Cardiac muscle cell (in vitro differentiated cells and primary cell): ENCODE measurements at regions not wholly inside any gene's neighbourhood (a gene's known extent, or its start where the extent isn't known, plus 50 kb on each side); places are given as distances from the start of the nearest gene placed in this dataset.
"Not testable (repeated sequence)": the region's sequence is repeated elsewhere in the genome, so short reads cannot be mapped to it uniquely, and the experiment has no call there.

Experiments
- DNase-seq, 2 donors: peaks; one replicate each; pipeline versions ENCODE4 v3.0.0 to v3.0.0-alpha.2; 2010 to 2017; ENCODE audit warnings: low read depth in 1 of 2, low spot score in 1 of 2
- H3K27ac ChIP-seq: fragments of 200-600 bp; sonication (generic); 2 replicates; pipeline ENCODE4 v1.5.1; 2016
- H3K27me3 ChIP-seq: fragments of 200-600 bp; sonication (generic); 2 replicates; pipeline ENCODE4 v1.6.0; 2016; ENCODE audit warnings: control low read depth
- H3K36me3 ChIP-seq: fragments of 200-600 bp; sonication (generic); 2 replicates; pipeline ENCODE4 v1.5.1; 2016; ENCODE audit warnings: control low read depth
- H3K4me1 ChIP-seq: fragments of 200-600 bp; sonication (generic); 2 replicates; pipeline ENCODE4 v1.8.1; 2017; ENCODE audit warnings: low read depth, mild to moderate bottlenecking, mixed run types
- H3K4me3 ChIP-seq: fragments of 200-600 bp; sonication (generic); 2 replicates; pipeline ENCODE4 v1.5.1; 2016; ENCODE audit warnings: mild to moderate bottlenecking
- H3K9me3 ChIP-seq: fragments of 200-600 bp; sonication (generic); 2 replicates; pipeline ENCODE4 v1.5.1; 2017; ENCODE audit warnings: low read depth, mild to moderate bottlenecking, control low read depth
- TF ChIP-seq, protein P1 (sequence below): IDR thresholded peaks from 2 replicates; pipeline ENCODE4 v1.5.1; 2012; ENCODE audit warnings: low read depth, mild to moderate bottlenecking, low read length

DNA sequence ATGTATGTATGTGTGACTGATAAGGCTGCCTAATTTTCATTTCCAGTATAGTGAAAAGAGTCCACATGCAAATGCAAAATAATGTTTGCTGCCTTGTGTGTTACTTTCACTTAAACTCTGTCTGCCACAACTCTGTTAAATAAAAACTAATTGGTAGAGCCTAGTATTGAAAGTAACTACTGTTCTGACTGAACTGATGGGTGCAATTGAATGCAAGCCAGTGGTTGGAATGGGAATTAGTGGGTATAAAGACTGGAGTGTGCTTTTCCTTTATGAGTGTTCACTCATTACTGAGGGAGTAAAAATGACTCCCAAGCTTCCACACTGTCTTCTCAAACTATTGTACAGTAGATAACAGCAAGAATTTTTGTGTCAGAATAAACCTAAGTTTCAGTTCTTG is 571.0 kb downstream of the TMTC2 start:
- Histone ChIP-seq H3K27me3 (no peaks in the 10 kb centered on the region), H3K4me3 (no peak overlapping the region), H3K36me3 (no peaks in the 10 kb centered on the region), H3K9me3 (no peaks in the 10 kb centered on the region), H3K27ac (no peak overlapping the region), H3K4me1 (no peaks in the 10 kb centered on the region)
- TF ChIP-seq, protein P1, sequence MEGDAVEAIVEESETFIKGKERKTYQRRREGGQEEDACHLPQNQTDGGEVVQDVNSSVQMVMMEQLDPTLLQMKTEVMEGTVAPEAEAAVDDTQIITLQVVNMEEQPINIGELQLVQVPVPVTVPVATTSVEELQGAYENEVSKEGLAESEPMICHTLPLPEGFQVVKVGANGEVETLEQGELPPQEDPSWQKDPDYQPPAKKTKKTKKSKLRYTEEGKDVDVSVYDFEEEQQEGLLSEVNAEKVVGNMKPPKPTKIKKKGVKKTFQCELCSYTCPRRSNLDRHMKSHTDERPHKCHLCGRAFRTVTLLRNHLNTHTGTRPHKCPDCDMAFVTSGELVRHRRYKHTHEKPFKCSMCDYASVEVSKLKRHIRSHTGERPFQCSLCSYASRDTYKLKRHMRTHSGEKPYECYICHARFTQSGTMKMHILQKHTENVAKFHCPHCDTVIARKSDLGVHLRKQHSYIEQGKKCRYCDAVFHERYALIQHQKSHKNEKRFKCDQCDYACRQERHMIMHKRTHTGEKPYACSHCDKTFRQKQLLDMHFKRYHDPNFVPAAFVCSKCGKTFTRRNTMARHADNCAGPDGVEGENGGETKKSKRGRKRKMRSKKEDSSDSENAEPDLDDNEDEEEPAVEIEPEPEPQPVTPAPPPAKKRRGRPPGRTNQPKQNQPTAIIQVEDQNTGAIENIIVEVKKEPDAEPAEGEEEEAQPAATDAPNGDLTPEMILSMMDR = no peak
- DNase-seq = no peak

DNA sequence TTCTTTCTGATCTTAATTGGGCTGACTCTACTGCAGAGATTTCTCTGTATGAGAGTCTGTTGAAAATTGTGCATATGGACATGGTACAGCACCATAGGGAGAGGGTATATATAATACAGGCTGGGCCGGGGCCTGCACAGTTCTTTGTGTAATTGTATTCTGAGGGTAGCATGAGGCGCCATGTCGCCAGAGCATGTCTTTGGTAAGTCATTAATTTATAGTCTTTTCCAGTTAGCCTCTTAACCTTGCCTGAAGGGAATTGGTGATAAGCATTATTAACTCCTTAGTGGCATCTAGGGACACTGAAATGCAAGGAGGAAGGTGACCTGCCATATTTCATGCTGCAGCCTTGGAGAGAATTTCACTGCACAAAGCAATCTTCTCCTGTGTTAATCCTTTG is 569.9 kb downstream of the TMTC2 start:
- DNase-seq = no peak
- no peaks in the 10 kb centered on the region for H3K4me1 ChIP-seq
- TF ChIP-seq, protein P1 = no peak
- no peaks in the 10 kb centered on the region for H3K27me3 ChIP-seq
- H3K9me3 ChIP-seq = no peaks in the 10 kb centered on the region
- no peaks in the 10 kb centered on the region for H3K36me3 ChIP-seq
- no peak overlapping the region for H3K27ac ChIP-seq
- H3K4me3 ChIP-seq = no peak overlapping the region

DNA sequence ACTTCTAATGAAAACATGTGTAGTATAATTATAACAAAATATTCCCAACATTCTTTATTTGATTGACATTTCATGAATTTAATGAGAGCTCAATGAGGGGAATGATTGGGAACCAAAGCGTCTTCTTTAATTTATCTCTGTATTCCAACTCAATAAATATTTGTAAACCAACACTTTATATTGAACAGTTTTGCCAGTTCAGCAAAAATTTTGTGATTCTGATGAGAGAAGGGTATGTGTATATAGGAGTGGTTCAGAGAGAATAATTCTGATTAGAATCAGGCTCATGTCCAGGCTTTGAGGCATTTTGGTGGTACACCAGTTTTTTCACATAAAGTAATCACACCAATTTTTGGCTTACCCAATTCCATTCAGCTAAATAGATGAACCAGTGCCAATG is 564.2 kb downstream of the TMTC2 start:
- Histone ChIP-seq H3K36me3 (no peaks in the 10 kb centered on the region), H3K27ac (no peak overlapping the region), H3K4me1 (no peaks in the 10 kb centered on the region), H3K4me3 (no peak overlapping the region), H3K9me3 (no peaks in the 10 kb centered on the region), H3K27me3 (no peaks in the 10 kb centered on the region)
- TF ChIP-seq, protein P1 = no peak
- DNase-seq = no peak

DNA sequence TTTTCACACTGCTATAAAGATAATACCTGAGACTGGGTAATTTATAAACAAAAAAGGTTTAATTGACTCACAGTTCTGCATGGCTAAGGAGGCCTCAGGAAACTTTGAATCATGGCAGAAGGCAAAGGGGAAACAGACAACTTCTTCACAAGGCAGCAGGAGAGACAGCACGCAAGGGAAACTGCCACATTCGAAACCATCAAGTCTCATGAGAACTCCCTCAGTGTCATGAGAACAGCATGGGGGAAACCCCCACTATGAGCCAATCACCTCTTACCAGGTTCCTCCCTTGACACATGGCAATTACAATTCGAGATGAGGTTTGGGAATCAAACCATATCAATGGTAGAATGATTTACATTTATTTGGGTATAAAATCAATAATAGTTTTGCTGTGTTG is 558.5 kb downstream of the TMTC2 start:
- no peak overlapping the region for H3K4me3 ChIP-seq
- TF ChIP-seq, protein P1 = no peak
- no peak for DNase-seq
- no peaks in the 10 kb centered on the region for H3K27me3 ChIP-seq
- H3K36me3 ChIP-seq = no peaks in the 10 kb centered on the region
- no peak overlapping the region for H3K27ac ChIP-seq
- H3K4me1 ChIP-seq = no peaks in the 10 kb centered on the region
- H3K9me3 ChIP-seq = no peaks in the 10 kb centered on the region

DNA sequence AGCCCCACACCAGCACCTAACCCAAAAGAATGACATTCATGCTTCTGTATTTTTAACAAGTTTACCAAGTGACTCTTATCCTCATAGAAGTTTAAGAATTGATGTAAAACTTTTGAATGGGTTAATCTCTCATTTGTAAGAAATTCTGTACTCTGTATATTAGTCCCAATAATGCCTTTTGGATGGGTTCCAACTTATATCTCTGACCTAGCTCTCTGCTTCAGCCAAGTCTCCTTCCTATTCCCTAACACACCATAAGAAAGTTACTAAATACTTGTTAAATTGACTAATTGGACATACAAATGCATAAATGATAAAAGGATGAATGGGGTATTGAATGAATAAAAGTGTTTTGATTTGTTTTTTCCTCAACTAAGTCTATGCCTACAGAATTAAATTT is 557.3 kb downstream of the TMTC2 start:
- H3K27ac ChIP-seq = no peak overlapping the region
- H3K4me3 ChIP-seq = no peak overlapping the region
- DNase-seq = no peak
- no peaks in the 10 kb centered on the region for H3K4me1 ChIP-seq
- TF ChIP-seq, protein P1 = no peak
- H3K27me3 ChIP-seq = no peaks in the 10 kb centered on the region
- H3K36me3 ChIP-seq = no peaks in the 10 kb centered on the region
- no peaks in the 10 kb centered on the region for H3K9me3 ChIP-seq

DNA sequence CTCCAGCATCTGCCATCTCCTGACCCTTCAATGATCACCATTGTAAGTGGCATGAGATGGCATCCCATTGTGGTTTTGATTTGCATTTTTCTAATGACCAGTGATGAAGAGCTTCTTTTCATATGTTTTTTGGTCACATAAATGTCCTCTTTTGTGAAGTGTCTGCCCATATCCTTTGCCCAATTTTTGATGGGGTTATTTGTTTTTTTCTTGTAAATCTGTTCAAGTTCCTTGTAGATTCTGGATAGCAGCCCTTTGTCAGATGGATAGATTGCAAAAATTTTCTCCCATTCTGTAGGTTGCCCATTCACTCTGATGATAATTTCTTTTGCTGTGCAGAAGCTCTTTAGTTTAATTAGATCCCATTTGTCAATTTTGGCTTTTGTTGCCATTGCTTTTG is 547.3 kb downstream of the TMTC2 start:
- not testable (repeated sequence) for H3K4me1 ChIP-seq, H3K9me3 ChIP-seq, H3K36me3 ChIP-seq, H3K4me3 ChIP-seq, H3K27ac ChIP-seq, H3K27me3 ChIP-seq, DNase-seq

DNA sequence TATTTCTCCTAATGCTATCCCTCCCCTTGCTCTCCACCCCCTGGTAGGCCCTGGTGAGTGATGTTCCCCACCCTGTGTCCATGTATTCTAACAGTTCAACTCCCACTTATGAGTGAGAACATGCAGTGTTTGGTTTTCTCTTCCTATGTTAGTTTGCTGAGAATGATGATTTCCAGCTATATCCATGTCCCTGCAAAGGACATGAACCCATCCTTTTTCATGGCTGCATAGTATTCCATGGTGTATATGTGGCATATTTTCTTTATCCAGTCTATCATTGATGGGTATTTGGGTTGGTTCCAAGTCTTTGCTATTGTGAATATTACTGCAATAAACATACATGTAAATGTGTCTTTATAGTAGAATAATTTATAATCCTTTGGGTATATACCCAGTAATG is 540.3 kb downstream of the TMTC2 start:
- H3K4me1 ChIP-seq, DNase-seq, H3K9me3 ChIP-seq, H3K4me3 ChIP-seq, H3K36me3 ChIP-seq, H3K27ac ChIP-seq, H3K27me3 ChIP-seq: not testable (repeated sequence)
